ENCODE measurements at regions not wholly inside any gene's neighbourhood (a gene's known extent, or its start where the extent isn't known, plus 50 kb on each side); places are given as distances from the start of the nearest gene placed in this dataset.

GRCh38 chr9:130766927-130767307 is 68.1 kb upstream of the ABL1 start:
- TF ChIP-seq ZNF232 (CRISPR knock-in tag; IDR thresholded peaks at IDR 0.05) (no peak), MAX (CRISPR knock-in tag; IDR thresholded peaks at IDR 0.05) (no peak), CTCF (IDR thresholded peaks at IDR 0.05) (no peak)

Measured in WTC11 (cell line).